DMS153 treated with DMSO at 0.1 percent for 48 hours (cell line): ENCODE measurements at regions not wholly inside any gene's neighbourhood (a gene's known extent, or its start where the extent isn't known, plus 50 kb on each side); places are given as distances from the start of the nearest gene placed in this dataset.
"Not testable (repeated sequence)": the region's sequence is repeated elsewhere in the genome, so short reads cannot be mapped to it uniquely, and the experiment has no call there.

Source experiments
- DNase-seq: peaks from one replicate; lab custom pipeline; 2025; ENCODE audit not compliant: unreplicated experiment; lab: John Stamatoyannopoulos, UW

DNA sequence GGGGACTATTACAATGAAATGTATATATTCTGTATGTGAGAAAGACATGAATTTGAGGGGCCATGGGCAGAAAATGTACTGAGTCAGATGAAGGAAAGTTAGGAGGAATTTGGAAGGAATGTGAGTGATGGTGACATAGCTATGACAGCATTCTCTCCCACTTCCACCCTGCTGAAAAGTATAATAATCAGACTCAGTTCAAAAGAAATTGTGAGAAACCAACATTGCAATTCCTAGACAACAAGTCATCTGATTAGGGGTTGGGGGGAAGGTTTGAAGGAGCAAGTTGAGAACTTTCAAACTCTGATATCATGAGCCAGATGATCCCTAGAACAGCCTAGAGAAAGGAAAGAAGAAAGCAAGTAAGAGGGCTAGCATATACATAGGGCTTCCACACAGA, 370.6 kb downstream of the DMRTA1 start:
- no peak for DNase-seq

DNA sequence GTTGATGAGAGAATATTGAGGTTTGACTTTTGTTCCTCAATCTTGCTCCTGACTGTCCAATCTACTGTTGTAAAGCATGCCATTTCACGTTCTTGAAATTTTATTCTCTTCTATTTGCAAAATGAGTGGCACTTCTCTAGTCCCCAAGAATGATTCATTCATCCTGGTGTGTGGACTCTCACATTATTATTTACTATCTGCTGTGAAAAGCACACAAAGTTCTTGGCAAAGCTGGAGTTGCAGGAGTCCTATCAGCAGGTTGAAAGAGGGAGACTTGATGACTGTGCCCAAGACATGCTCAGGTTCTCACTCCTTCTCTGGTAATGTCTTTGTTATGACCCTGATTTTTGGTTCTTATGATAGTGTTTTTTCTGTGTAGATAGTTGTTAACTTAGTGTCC, 382.6 kb downstream of the DMRTA1 start:
- DNase-seq = no peak

DNA sequence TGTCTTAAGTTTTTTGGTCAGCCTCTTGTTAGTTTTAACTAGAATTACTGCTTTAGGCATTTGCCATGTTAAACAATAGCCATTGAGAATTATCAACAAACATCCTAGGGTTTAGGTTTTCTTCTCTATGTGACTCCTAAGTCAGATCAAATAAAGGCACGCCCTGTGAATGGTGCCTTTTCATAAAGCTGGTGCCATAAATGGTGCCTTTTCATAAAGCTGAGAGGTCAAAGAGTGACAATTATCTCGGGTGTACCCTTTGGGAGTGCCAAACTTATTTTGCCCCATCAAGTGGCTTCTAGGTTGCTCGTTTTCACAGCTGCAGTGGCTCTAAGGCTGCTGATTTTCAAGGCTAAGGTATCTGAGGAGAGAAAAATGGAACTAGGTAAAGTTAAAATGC, 391.6 kb downstream of the DMRTA1 start:
- no peak for DNase-seq

DNA sequence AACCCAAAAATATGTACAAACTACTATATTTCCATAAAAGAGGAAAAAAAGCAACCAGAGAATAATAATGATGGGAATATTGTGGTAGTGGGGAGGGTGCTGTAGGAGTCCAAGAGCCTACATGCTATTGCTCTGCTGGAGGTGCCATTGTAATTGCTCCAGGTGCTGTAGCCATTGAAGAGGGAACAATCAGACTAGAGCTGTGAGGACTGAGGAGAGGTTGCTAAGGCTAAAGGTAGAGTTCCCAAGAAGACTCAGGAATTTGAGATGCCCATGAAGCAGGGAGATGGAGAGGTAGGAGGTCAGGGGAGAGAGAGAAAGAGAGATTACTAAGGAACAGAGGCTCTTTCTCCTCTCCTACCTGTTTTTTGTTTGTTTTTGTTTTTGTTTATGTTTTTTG, 394.0 kb downstream of the DMRTA1 start:
- no peak for DNase-seq

DNA sequence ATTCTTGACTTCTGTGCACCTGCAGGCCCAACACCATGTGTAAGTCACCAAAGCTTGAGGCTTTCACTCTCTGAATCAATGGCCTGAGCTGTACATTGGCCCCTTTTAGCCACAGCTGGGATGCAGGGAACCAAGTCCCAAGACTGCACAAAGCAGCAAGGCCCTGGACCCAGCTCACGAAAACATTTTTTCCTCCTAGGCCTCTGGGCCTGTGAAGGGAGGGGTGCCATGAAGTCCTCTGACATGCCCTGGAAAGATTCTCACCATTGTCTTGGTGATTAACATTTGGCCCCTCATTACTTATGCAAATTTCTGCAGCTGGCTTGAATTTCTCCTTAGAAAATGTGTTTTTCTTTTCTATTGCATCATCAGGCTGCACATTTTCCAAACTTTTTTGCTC, 398.6 kb downstream of the DMRTA1 start:
- DNase-seq = not testable (repeated sequence)

DNA sequence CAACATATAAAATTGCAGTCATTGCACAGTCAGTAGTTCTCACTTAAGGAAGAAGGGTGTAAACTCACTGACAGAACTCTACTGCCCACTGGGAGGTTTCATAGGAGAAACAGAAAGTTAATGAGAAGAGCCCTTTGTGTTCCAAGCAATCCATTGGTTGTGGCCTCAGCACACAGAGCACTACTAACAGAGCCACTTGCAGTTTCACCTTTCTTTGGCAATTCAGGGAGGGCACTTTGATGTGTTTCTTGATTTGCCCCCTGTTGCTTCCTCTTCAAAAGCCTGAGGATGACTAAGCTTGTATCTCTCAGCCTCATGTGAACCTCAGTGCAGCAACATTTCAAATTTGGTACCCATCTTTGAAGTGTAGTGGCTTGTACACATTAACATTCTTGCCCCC, 409.4 kb downstream of the DMRTA1 start:
- DNase-seq = no peak

DNA sequence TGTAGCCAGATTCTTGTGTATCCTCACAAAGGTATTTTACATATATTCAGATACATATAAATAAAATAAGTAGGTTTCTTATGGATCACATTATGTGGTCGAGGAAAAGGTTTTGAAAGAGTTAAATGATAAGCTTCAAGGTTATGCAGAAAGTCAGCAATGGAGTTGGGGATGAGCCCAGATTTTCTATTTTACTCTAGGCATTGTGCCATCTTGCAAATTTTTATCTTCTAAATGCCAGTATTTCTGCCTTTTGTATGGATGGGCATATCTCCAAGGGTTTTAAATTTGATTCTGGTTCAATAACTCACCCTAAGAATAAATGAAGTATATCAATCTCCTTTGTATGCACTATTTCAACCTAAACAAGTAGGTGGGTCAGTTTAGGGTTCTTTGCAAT, 410.7 kb downstream of the DMRTA1 start:
- DNase-seq = no peak

DNA sequence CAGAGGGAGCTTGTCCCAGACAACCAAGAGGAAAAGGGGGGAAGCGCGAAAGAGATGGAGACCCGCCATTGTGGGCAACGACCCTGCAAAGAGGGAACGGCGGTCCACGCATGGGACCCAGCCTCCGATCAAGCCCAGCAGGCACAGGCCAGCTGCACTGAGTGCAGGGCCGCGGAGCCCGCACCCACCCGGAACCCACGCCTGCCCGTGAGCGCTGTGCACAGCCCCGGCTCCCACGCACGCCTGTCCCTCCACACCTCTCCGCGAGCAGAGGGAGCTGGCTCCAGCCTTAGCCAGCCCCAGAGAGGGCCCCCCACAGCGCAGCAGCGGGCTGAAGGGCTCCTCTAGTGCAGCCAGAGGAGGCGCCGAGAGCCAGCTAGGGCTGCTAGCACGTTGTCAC, 416.5 kb downstream of the DMRTA1 start:
- DNase-seq = no peak

DNA sequence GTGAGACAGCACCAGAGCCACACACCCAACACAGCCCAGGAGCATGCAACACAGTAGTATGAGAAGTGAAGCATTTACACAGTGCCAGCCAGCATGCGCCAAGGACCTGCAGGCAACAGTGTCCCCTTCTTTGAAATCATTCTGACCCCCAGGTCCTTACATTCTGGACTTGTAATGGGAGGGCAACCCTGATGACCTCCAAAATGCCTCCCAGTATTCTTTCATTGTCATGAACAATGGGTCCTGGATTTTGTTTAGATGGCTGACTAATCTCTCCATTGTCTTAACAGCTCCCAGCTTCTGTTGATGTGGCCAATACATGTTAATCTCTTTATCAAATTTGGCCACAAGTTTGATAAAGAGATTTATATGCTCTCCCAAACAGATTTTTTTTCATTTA, 417.1 kb downstream of the DMRTA1 start:
- no peak for DNase-seq

DNA sequence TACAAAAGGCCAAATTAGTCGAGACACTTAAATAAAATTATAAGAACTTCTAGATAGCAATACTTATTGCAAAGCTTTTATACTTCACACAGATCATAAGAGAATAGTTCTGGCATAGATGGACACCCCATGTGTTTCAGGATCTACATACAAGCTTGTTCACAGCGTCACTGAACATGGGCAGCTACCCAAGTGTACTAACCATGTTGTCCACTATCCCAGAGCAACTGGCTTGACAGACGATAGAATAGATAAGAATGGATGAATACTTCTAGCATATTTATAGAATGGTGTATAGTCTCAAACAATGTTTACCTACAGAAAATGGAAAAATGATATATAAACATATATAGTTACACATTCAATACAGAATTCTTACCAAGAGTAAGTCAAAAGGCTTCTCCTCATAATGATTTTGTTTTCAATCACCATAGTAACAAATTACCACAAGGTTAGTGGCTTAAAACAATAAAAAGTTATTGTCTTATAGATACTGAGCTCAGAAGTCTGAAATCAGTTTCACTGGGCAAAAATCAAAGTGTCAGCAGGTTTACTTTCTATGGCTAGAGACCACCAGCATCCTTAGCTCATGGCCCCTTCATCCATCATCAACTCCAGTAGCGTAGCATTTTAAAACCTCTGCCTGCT, 446.7 kb downstream of the DMRTA1 start:
- no peak for DNase-seq

DNA sequence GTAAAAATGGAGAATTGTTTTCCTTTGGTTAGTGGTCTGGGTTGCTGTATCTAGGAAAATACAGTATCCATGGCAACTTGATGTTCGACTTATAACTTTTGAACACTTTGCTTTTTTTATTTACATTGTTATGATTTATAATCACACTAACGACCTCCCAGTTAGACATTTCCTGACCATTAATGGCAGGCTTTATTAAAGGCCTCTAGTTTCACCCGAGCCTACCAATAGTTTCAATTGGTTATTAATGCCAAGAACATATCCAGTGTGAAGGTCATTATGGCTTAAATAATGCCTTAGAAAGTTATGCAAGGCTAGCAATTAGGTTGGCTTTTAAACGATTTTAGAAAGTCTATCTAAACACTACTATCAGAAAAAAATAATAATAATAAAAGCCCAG, 452.0 kb downstream of the DMRTA1 start:
- no peak for DNase-seq

DNA sequence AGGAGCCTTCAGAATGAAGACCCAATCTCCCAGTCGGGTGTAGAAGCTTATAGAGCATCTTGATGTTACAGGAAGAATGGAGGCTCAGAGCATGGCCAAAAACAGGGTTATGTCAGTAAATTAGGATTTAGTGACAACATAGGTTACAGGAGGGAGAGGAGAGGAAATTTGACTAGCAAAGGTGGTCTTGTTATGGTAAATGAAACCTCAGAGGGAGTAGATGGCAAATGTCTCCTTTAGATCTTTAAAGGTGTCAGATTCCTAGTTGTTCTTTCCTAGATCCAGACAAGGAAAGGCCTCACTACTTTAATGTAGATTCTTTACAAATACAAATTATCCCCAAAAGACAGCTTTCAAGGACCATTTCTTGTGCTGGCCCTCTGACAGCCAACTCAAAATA, 465.0 kb downstream of the DMRTA1 start:
- DNase-seq = no peak

DNA sequence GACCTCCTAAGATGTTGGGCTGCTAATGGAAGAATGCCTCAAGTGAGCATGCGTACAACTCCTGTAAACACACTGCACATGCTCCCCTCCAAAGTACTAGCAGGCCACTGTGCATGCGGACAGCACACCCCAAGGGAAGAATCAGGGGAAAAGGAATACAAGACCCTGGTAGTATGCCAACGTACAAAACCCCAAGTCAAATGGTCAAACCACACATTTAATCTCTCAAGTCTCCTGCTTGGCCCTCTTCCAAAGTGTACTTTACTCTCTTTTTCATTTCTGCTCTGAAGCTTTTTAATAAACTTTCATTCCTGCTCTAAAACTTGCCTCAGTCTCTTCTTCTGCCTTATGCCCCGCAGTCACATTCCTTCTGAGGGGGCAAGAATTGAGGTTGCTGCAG, 466.4 kb downstream of the DMRTA1 start:
- no peak for DNase-seq

DNA sequence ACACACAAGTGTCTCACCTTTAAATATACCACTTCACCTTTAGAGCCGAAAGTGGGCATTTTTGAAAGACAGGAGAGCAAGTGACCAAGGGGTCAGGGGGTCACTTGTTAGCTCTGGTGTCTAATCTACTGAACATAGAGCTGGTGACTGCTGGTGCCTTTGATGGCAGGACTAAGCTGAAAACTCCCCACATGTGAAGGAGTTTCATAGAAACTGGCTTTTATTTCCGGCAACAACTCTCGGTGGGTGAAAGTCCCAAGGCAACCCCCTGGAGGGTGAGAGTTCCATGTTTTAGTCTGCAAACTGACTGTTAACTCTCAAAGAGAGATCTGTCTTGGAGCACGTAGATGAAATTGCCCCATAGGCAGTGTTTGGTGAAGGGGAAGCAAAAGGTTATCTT, 466.9 kb downstream of the DMRTA1 start:
- no peak for DNase-seq

DNA sequence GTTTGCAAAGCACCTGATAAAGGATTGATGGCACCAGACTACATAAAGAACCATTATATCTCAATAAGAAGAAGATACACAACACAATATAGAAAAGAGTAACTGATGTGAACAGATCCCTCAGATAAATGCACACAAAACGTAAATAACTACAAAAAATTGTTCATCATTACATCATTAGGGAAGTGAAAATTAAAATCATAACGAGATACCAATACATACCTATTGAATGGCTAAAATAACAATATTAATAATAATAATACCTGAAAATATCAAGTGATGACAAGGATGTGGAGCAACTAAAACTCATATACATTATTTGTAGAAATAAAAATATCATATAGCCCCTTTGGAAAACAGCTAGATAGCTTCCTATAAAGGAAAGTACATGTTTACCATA, 469.5 kb downstream of the DMRTA1 start:
- no peak for DNase-seq

DNA sequence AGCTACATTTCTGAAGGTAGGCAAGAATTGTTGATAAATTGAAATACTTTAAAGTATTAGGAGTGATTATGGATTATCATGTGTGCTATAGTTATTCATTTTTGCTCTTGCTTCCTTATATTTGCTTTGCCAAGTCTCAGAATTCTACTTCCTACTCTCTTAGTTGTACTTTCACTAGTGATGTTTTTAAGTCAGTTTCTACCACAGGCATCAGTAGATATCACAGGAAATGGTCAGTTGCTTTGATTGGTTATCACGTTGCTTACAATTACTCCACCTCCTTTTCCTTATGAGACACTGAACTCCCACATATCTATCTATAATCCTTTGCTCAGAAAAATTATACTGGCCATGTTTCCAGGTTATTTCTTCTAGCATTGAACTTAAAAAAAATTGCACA, 472.8 kb downstream of the DMRTA1 start:
- DNase-seq = no peak

DNA sequence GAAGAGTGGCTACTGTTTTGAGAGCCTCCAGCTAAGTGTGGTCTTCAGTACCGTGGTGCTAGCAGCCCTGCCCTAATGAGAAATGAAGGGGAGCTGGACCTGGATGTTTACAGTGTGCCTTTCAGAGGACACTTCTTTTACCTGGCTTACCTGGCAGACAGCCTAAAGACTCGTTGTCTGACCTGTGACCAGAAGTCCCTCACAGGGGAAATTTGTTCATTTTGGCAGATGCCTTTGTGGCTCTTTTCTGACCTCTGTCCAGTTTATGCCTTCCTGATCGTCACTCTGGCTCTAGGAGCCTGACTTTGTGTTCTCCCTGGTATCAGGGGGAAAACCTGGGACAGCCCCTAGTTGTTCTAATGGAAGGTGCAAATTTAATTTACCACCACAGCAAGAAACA, 475.1 kb downstream of the DMRTA1 start:
- DNase-seq = no peak

DNA sequence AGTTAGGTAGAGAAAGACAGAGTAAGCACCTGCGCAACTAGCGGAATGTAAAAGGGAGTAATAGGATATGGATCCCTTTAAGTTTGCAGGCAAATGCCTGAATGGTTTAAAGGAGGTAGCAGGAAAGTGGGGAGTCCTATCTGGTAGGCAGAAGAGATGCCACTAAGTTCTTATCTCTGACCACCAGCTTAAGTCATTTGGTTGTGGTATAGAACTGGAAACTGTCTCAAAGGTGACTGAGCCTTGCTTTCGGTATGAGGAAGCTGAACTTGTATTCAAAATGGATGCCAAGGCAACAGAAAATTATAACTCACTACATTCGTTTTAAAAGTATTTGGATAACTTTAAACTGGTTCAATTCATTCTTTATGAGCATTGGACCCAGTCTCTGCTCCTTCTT, 475.6 kb downstream of the DMRTA1 start:
- DNase-seq = no peak

DNA sequence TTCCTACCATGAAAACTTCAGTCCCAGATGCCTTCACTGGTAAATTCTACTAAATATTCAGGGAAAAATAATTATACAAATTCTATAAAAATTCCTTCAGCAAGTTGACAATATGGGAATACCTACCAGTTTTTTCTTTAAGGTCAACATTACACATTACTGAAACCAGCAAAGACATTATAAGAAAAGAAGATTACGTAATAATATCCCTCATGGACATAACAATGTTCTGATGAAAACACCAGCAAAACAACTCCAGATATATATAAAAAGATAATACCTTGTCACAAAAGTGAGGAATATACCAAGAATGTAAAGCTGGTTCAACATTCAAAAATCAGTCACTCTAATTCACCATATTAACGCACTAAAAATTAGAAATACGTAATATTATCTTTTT, 507.9 kb downstream of the DMRTA1 start:
- DNase-seq = no peak

DNA sequence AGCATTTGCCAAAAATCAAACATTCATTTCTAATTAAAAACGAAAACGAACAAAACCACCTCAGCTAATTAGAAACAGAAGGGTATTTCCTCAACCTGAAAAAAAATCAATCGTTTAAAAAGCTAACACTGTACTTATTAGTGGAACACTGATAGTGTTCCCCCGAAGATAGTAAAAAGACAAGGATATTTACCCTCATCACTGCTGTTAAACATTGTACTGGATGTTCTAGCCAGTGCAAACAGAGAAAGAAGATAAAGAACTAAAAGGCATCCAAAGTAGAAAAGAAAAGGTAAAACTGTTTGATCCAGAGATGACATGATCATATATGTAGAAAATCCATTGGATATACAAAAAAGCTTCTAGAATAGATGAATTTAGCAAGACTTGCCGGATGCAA, 508.3 kb downstream of the DMRTA1 start:
- DNase-seq = no peak

DNA sequence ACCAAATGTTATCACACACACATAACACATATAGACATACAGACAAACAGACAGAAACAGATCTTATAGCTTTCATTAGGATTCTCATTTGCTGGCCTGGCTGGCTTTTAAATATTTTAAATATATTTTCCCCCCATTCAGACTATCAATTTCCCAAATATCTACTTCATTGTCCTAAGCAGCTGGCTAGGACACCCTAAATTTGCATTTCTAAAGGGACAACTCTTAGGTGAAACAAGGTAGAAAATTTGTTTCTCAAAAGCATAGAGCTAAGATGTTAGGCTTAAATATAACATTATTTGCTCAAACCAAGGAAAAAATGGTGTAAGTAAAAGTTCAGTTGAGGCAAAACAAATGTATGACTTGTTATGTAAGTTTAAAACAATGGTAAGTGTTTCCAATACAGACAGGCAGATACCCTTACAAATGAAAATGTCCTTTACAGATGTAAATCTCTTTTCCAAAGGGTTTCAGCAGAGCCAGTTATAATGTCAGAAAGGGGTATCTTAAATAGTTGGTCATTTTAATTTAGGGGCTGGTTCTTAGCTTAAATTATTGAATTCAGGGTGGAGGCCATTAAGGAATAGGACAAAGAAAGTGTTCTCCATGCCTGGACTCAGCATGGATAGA, 522.8 kb downstream of the DMRTA1 start:
- no peak for DNase-seq

DNA sequence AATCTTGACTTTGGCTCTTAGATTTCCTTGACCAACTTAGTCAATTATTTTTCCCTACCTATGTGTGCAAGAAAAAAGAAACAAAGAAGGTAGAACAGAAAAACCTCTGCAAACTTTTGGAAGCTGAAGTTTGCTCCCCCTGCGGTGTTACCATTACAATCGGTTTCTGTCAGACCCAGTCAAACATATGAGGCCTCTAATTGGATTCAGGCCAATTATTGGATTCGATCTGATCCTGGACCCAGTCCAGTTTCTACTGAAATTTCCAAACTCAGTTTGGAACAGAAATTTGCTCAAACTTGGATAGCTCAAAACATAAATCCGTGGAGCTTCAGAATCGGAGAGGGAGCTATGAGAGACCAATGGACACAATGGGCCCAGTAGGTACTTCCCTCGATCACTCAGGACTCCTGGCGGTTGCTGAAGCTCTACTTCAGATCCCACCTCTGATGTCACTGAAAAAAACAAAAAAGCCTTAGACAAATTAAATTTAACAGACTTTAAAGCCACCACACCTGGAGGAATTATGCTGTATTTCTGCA, 523.9 kb downstream of the DMRTA1 start:
- no peak for DNase-seq

DNA sequence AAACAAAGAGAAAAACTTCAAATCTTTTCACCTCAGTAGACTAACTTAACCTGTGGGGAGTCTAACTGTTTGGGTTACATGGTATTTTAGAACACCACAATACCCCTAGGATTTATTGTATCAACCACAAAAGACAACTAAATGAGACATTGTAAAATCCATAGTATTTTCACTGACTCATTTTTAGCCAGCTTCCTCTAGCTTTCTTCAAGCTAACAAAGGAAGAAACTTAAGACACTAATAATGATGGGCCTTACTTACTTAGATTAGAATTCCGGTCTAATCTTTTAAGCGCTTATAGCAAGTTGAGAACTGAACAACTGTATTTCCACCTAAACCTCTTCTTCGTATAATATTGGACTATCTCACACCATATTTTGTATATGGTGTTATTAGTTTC, 529.3 kb downstream of the DMRTA1 start:
- DNase-seq = no peak
